ENCODE measurements at regions not wholly inside any gene's neighbourhood (a gene's known extent, or its start where the extent isn't known, plus 50 kb on each side); places are given as distances from the start of the nearest gene placed in this dataset.

GRCh38 chr5:8254674-8255073 lies 385.7 kb downstream of the MTRR start:
- no peak for TF ChIP-seq CTCF (IDR thresholded peaks at IDR 0.05)
- TF ChIP-seq EZH2phosphoT487 (IDR thresholded peaks at IDR 0.05; ENCODE audit: borderline replicate concordance, low read depth) = no peak
- TF ChIP-seq MEF2A (IDR thresholded peaks at IDR 0.05; ENCODE audit: borderline replicate concordance, low read depth) = no peak
- TF ChIP-seq GATA2 (CRISPR knock-in tag; IDR thresholded peaks at IDR 0.05) = no peak
- TF ChIP-seq POLR2AphosphoS5 (IDR thresholded peaks at IDR 0.05; ENCODE audit: low read depth, low read length) = no peak
- no peak for TF ChIP-seq NRF1 (IDR thresholded peaks at IDR 0.05; ENCODE audit: low read depth, low read length)
- TF ChIP-seq CHD2 (IDR thresholded peaks at IDR 0.05; ENCODE audit: low read length, partially characterized antibody) = no peak
- no peak for TF ChIP-seq REST (IDR thresholded peaks at IDR 0.05; ENCODE audit: low read depth, low read length)
- TF ChIP-seq USF2 (IDR thresholded peaks at IDR 0.05; ENCODE audit: borderline replicate concordance, low read depth, low read length) = no peak
- no peak for TF ChIP-seq MAX (IDR thresholded peaks at IDR 0.05; ENCODE audit: low read depth)
- TF ChIP-seq FOXM1 (IDR thresholded peaks at IDR 0.05; ENCODE audit: low read depth) = no peak

Data from SK-N-SH (cell line).